ENCODE measurements at regions not wholly inside any gene's neighbourhood (a gene's known extent, or its start where the extent isn't known, plus 50 kb on each side); places are given as distances from the start of the nearest gene placed in this dataset.
A peak's percentile ranks its signal among the peaks of the same experiment; 100 is the strongest.
"Not testable (repeated sequence)": the region's sequence is repeated elsewhere in the genome, so short reads cannot be mapped to it uniquely, and the experiment has no call there.

DNA sequence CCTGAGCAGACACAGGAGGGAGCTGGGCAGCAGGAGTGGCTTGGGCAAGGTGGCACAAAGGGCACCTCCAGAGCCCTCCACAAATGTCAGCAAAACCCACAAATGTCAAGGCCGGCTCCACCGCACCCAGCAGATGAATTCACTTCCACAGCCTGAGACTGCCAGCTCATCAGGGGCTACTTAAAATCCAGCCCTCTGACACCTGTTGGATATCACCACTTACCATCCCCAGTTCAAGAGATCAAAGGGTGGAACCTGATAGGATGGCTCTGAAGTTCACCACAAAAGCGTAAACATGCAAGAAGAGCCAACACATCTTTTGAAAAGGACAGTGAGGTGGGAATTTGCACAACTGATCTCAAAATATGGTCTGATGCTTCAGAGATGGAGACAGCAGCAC is 168.6 kb upstream of the GRK3 start:
- Histone ChIP-seq H3K27ac (no peak overlapping the region), H3K9me3 (no peaks in the 10 kb centered on the region), H3K36me3 (no peaks in the 10 kb centered on the region), H3K4me3 (no peak overlapping the region), H3K4me1 (peaks cover 38% of the 10 kb centered on the region), H3K27me3 (ENCODE audit: low read depth) (no peaks in the 10 kb centered on the region)
- TF ChIP-seq, protein P1, sequence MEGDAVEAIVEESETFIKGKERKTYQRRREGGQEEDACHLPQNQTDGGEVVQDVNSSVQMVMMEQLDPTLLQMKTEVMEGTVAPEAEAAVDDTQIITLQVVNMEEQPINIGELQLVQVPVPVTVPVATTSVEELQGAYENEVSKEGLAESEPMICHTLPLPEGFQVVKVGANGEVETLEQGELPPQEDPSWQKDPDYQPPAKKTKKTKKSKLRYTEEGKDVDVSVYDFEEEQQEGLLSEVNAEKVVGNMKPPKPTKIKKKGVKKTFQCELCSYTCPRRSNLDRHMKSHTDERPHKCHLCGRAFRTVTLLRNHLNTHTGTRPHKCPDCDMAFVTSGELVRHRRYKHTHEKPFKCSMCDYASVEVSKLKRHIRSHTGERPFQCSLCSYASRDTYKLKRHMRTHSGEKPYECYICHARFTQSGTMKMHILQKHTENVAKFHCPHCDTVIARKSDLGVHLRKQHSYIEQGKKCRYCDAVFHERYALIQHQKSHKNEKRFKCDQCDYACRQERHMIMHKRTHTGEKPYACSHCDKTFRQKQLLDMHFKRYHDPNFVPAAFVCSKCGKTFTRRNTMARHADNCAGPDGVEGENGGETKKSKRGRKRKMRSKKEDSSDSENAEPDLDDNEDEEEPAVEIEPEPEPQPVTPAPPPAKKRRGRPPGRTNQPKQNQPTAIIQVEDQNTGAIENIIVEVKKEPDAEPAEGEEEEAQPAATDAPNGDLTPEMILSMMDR (IDR thresholded peaks at IDR 0.05): no peak
- ATAC-seq (no peak), DNase-seq (no peak)
- intact Hi-C loops (cut with DNase I): no loop called here

DNA sequence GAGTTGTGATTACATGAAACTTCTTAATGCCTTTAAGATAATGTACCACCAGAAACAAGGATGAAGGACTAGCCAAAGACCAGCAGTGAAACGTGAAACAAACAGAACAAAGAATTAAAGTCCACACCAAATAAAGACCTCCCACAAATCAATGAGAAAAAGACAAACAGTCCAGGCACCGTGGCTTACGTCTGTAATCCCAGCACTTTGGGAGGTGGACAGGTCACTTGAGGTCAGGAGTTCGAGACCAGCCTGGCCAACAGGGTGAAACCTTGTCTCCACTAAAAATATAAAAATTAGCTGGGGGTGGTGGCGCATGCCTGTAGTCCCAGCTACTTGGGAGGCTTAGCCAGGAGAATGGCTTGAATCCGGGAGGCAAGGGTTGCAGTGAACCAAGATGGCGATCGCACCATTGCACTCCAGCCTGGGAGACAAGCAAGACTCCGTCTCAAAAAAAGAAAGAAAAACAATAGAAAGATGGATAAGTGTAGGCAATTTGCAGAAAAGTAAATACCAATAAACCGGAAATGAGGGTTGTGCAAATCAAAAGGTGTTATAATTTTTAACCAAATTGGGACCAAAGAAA is 167.8 kb upstream of the GRK3 start:
- Histone ChIP-seq H3K27me3 (ENCODE audit: low read depth) (no peaks in the 10 kb centered on the region), H3K9me3 (no peaks in the 10 kb centered on the region), H3K4me3 (no peak overlapping the region), H3K27ac (no peak overlapping the region), H3K4me1 (peaks cover 41% of the 10 kb centered on the region), H3K36me3 (no peaks in the 10 kb centered on the region)
- no peak for ATAC-seq
- TF ChIP-seq, protein P1 (IDR thresholded peaks at IDR 0.05): no peak
- no peak for DNase-seq
- intact Hi-C loops (cut with DNase I): no loop called here

DNA sequence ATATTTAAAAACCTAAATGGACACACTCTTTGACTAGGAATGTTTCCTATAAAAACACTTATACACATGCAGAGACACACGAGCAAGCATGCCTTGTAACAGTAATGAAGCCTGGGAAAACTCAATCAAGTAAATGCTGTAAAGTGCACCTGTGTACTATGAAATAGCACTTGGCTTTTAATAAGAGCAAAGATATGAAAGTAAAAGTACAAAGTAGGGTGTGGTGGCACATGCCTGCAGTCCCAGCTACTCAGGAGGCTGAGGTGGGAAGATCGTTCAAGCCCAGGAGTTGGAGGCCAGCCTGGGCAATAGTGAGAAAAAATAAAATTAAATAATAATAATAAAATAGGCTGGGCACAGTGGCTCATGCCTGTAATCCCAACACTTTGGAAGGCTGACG is 166.9 kb upstream of the GRK3 start:
- intact Hi-C loops (cut with DNase I): no loop called here
- no peak overlapping the region for H3K27ac ChIP-seq

DNA sequence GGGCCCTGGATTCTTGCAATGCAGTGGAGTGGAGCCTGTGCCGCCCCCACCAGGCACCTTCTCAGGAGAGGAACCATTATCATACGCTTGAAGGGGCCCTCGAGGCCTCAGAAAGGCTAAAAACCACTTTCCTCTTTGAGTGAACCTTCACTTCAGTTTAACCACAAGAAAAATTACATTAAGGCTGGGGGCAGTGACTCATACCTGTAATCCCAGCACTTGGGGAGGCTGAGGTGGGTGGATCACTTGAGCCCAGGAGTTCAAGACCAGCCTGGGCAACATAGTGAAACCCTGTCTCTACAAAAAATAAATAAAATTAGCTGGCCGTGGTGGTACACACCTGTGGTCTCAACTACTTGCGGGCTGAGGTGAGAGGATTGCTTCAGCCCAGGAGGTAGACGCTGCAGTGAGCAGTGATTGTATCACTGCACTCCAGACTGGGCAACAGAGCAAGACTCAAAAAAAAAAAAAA is 165.8 kb upstream of the GRK3 start:
- H3K9me3 ChIP-seq; H3K4me3 ChIP-seq; DNase-seq; H3K36me3 ChIP-seq; H3K27me3 ChIP-seq (ENCODE audit: low read depth); intact Hi-C loops (cut with DNase I); H3K27ac ChIP-seq; ATAC-seq: not testable (repeated sequence)
- peaks cover 53% of the 10 kb centered on the region for H3K4me1 ChIP-seq

More for the DNA sequence above, 166.9 kb upstream of the GRK3 start:
- TF ChIP-seq, protein P1 (IDR thresholded peaks at IDR 0.05): no peak
- Histone ChIP-seq H3K4me3 (no peak overlapping the region), H3K9me3 (no peaks in the 10 kb centered on the region), H3K4me1 (peaks cover 43% of the 10 kb centered on the region), H3K36me3 (no peaks in the 10 kb centered on the region), H3K27me3 (ENCODE audit: low read depth) (no peaks in the 10 kb centered on the region)
- DNase-seq: no peak
- peak; percentile 29 to 45 for ATAC-seq

DNA sequence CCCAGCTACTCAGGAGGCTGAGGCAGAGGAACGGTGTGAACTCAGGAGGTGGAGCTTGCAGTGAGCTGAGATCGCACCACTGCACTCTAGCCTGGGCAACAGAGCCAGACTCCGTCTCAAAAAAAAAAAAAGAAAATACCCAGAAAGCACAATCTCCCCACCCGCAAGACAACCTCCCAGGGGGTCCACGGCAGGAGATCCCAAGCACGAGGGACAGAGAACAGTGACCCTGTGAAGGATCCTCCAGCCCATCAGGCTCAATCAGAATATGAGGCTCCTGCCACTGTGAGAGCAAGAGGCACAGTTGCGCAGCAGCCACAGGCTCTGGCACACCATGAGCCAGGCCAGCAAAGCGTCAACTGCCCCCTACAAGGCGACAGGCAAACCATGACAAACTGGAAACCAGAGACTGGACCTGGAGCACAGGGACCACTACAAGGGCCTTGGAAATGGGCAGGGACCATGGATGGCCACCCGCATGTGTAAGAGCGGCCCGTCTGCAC is 164.8 kb upstream of the GRK3 start:
- ATAC-seq: no peak
- no peaks in the 10 kb centered on the region for H3K9me3 ChIP-seq
- intact Hi-C loops (cut with DNase I): no loop called here
- no peaks in the 10 kb centered on the region for H3K36me3 ChIP-seq
- H3K27ac ChIP-seq: no peak overlapping the region
- peaks cover 59% of the 10 kb centered on the region for H3K4me1 ChIP-seq
- H3K27me3 ChIP-seq (ENCODE audit: low read depth): no peaks in the 10 kb centered on the region
- TF ChIP-seq, protein P1 (IDR thresholded peaks at IDR 0.05): no peak
- H3K4me3 ChIP-seq: no peak overlapping the region
- no peak for DNase-seq

DNA sequence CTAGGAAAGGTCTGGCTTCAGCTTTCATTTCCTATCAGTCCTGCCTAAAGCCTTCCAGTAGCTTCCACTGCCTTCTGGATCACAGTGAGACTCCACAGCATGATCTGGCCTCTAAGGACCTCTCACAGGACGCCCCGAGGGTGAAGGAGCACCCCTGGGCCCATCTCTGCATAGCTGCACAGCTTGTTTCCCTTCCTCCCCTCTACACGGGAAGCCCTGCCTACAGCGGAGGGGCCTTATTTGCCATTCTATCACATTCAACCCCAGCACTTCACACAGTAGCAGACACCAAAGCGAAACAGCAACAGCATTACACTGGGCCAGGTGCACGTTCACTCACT is 162.3 kb upstream of the GRK3 start:
- Histone ChIP-seq H3K27me3 (ENCODE audit: low read depth) (no peaks in the 10 kb centered on the region), H3K4me1 (peaks cover 66% of the 10 kb centered on the region), H3K27ac (peak overlapping the region; percentile 90), H3K36me3 (no peaks in the 10 kb centered on the region), H3K9me3 (no peaks in the 10 kb centered on the region), H3K4me3 (no peak overlapping the region)
- ATAC-seq: no peak
- intact Hi-C loops (cut with DNase I): no loop called here
- DNase-seq: no peak
- TF ChIP-seq, protein P1 (IDR thresholded peaks at IDR 0.05): no peak
